ENCODE measurements at regions not wholly inside any gene's neighbourhood (a gene's known extent, or its start where the extent isn't known, plus 50 kb on each side); places are given as distances from the start of the nearest gene placed in this dataset.

GRCh38 chr1:29835406-29835805, 599.1 kb downstream of the PTPRU start:
- Histone ChIP-seq H3K4me3 (no peak overlapping the region), H3K9me3 (no peaks in the 10 kb centered on the region), H3K4me1 (ENCODE audit: insufficient read depth) (no peaks in the 10 kb centered on the region), H3K36me3 (no peaks in the 10 kb centered on the region), H3K27me3 (no peaks in the 10 kb centered on the region), H3K27ac (no peak overlapping the region)
- intact Hi-C loops (cut with DNase I), result no loop called here
- no peak for DNase-seq
- WGBS, 3 donors, result 46 to 56% (median 46%) methylated on average over 4 of the region's 4 CpGs
- no peak for TF ChIP-seq CTCF (IDR thresholded peaks at IDR 0.05)
- no peak for TF ChIP-seq POLR2A (IDR thresholded peaks at IDR 0.05)
- TF ChIP-seq EP300 (IDR thresholded peaks at IDR 0.05), result no peak

GRCh38 chr1:29833581-29833980, 597.3 kb downstream of the PTPRU start:
- Histone ChIP-seq H3K4me3 (no peak overlapping the region), H3K27ac (no peak overlapping the region), H3K27me3 (no peaks in the 10 kb centered on the region), H3K36me3 (no peaks in the 10 kb centered on the region), H3K9me3 (no peaks in the 10 kb centered on the region), H3K4me1 (ENCODE audit: insufficient read depth) (no peaks in the 10 kb centered on the region)
- no peak for TF ChIP-seq CTCF (IDR thresholded peaks at IDR 0.05)
- TF ChIP-seq EP300 (IDR thresholded peaks at IDR 0.05), result no peak
- no peak for TF ChIP-seq POLR2A (IDR thresholded peaks at IDR 0.05)
- WGBS, 3 donors, result 84 to 85% (median 85%) methylated on average over 6 of the region's 6 CpGs
- intact Hi-C loops (cut with DNase I), result no loop called here
- DNase-seq, result no peak

GRCh38 chr1:29832936-29833335, 596.6 kb downstream of the PTPRU start:
- Histone ChIP-seq H3K27me3 (no peaks in the 10 kb centered on the region), H3K4me3 (no peak overlapping the region), H3K9me3 (no peaks in the 10 kb centered on the region), H3K4me1 (ENCODE audit: insufficient read depth) (no peaks in the 10 kb centered on the region), H3K27ac (no peak overlapping the region), H3K36me3 (no peaks in the 10 kb centered on the region)
- intact Hi-C loops (cut with DNase I), result no loop called here
- no peak for DNase-seq
- no peak for TF ChIP-seq EP300 (IDR thresholded peaks at IDR 0.05)
- TF ChIP-seq POLR2A (IDR thresholded peaks at IDR 0.05), result no peak
- TF ChIP-seq CTCF (IDR thresholded peaks at IDR 0.05), result no peak
- WGBS, 3 donors, result 78 to 86% (median 84%) methylated on average over 5 of the region's 5 CpGs

GRCh38 chr1:29832471-29832870, 596.1 kb downstream of the PTPRU start:
- Histone ChIP-seq H3K27me3 (no peaks in the 10 kb centered on the region), H3K4me3 (no peak overlapping the region), H3K27ac (no peak overlapping the region), H3K4me1 (ENCODE audit: insufficient read depth) (no peaks in the 10 kb centered on the region), H3K36me3 (no peaks in the 10 kb centered on the region), H3K9me3 (no peaks in the 10 kb centered on the region)
- intact Hi-C loops (cut with DNase I), result no loop called here
- WGBS, 3 donors, result 26 to 60% (median 46%) methylated on average over 8 of the region's 8 CpGs
- no peak for TF ChIP-seq POLR2A (IDR thresholded peaks at IDR 0.05)
- TF ChIP-seq EP300 (IDR thresholded peaks at IDR 0.05), result no peak
- no peak for TF ChIP-seq CTCF (IDR thresholded peaks at IDR 0.05)
- DNase-seq, result no peak

All from ovary (tissue), 7 donors.